HG03354 (cell line): ENCODE measurements at regions not wholly inside any gene's neighbourhood (a gene's known extent, or its start where the extent isn't known, plus 50 kb on each side); places are given as distances from the start of the nearest gene placed in this dataset.
"Not testable (repeated sequence)": the region's sequence is repeated elsewhere in the genome, so short reads cannot be mapped to it uniquely, and the experiment has no call there.

Experiments
- ATAC-seq: cut with Tn5 transposase; IDR thresholded peaks from one replicate; pipeline ENCODE4 v1.9.1; 2021; ENCODE audit warnings: mild to moderate bottlenecking; ENCODE audit not compliant: unreplicated experiment, poor library complexity, severe bottlenecking

DNA sequence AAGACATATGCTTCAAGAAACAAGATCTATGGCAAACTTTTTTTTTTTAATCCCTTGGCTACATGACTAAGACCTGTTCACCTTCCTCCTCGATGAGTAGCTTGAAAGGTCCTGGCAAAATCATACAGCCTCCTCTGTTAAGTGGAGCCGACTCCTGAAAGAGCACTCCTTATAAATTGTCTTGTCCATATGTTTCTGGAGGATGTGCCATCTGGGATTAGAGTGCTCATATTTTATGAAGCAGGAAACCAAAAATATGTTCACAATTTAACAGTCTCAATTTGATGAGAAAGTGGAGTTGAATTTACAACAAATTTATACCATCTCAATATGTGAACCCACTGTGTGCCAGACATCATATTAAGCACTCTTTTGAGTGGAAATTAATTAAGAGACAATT, 912.1 kb upstream of the FAT3 start:
- no peak for ATAC-seq

DNA sequence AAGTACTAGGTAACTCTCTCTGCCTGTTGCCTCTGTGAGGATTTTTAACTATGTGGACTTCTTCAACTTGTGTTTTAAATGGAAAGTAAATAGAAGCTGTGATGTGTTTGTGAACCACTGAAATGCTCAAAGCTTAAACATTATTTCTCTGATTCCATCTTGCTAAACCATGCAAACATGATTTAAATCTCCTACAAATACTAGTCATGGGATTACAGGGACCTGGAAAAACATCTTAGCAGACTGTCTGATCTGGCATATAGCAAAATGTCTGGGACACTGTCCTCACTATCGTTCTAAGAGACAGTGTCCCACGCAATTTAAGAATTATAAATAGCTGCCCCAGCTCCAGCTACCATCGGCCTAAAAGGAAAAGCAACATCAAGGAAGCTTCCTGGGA, 914.5 kb upstream of the FAT3 start:
- no peak for ATAC-seq

DNA sequence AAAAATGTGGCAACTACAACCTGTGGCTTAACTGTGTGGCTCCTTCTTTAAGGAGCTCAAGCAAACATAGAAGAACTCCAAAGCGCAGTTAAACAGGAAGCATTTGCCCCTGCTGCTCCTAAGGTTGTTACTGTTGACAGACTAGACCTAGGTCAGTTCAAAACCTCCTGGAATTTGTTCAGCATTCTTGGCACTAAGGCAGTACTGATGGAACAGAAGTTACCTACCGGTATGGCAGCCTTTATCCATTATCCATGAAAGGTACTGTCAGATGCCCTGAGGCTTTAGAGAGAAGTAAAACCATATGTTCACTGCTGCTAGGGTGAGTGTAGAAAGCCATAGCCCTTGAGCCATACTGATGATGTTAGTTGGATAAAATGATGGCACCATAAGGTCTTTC, 916.5 kb upstream of the FAT3 start:
- no peak for ATAC-seq

DNA sequence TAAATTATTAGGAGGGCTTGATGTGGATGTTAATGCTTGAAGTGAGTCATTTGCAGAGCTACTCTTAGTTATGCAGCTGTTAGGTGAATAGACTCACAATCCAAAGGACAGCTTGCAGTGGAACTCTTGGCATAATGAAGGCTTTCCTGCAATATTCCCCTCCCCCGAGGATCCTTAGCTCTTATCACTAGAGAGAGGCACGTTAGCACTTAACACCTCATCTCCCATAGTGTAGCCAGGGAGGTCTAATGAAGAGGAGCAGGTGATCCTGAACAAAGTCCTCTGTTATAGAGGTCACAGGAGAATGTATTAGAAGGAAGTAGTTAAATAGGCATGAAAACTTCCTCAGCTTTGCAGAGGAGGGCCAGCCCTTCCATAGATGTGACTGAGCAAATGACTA, 919.2 kb upstream of the FAT3 start:
- ATAC-seq = no peak

DNA sequence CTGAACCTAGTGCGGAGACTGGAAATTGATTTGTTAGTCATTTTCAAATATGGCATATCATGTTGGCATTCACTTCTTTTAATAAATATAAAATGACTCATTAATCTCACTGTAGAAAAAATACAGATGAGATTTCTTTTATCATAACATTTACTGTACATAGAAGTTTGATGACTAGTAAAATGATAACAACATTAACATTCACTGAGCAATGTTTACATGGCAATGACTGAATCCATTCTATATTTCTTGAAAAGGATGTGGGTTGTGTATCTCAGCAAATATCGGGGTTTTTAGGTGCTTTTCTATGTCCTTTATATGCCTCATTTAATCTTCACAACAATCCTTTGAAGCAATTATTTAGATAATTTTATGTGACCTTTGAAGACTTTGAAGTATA, 920.9 kb upstream of the FAT3 start:
- ATAC-seq = no peak

DNA sequence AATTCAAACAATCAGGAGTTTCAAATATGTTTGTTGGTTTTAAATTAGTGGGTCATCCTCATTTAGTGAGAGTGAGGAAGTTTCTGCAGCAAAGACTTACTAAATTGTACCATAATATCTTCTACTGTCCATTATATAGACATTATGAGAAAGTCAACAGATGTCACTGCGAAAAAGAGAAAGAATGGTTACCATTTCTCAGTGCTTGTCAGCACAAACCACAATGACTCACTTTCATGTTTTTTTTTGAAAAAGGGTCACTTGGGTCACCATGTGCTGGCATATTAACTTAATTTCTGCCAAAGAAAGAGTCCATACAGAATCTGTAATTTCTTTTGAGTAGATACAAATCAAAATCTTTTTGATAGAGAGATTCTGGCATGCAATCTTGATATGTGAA, 924.6 kb upstream of the FAT3 start:
- ATAC-seq = peak; percentile 63

DNA sequence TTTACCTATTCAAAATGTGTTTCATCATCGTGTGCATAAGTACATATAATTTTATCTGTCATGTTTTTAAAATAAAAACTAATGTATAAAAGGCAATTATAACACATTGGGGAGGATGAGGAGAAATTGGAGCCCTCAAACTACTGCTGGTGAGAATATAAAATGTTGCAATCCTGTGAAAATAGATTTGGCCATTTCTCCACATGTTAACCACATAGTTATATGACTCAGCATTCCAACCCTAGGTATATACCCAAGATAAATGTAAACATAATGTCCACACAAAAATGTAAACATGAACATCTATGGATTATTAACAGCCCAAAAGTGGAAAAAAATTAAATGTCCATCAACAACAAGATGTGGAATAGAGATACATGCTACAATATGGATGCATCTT, 928.0 kb upstream of the FAT3 start:
- ATAC-seq = no peak

DNA sequence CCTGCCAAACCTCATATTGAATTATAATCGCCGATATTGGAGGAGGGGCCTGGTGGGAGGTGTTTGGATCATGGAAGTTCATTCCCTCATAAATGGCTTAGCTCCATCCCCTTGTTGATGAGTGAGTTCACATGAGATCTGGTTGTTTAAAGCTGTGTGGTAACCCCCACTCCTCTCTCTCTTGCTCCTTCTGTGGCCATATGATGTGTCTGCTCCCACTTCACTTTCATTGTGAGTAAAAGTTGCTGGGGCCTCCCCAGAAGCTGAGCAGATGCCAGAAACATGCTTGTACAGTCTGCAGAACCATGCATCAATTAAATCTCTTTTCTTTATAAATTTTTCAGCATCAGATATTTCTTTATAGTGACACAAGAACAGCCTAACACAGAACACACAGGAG, 929.0 kb upstream of the FAT3 start:
- ATAC-seq = peak; percentile 55

DNA sequence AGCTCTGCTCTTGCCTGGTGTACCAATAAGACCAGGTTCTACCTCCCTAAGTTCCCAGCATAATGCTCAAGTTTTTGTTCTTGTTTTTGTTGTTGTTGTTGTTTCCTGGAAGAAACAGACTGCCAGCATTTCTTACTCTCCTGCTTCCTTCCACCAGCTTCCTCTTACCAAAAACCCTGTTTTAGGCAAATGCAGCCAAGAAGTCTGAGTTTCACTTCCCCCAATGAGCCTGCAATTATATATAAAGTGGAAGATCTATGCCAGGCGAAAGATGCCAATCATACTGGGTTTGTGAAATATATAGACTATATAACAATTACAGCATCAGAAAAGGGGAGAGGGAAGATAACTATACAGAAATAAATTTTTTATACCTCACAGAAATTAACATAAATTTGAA, 931.5 kb upstream of the FAT3 start:
- no peak for ATAC-seq

DNA sequence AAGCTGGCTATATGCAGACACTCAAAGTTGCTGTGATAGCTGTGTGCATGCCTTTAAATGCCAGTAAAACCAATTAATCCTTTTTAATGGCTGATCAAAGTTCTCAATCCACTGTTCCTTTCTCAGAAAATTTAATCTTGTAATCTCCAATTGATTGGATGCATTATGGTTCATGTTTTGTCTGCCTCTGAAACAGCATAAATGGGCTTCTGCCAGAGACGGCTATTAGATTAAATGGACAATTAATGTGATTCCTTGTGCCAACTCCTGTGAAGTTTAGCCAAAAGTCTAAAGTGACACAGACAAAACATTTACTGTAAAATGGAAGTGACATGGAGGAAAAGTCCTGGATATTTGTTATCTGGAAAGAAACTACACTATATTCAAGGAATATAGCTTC, 952.5 kb upstream of the FAT3 start:
- no peak for ATAC-seq

DNA sequence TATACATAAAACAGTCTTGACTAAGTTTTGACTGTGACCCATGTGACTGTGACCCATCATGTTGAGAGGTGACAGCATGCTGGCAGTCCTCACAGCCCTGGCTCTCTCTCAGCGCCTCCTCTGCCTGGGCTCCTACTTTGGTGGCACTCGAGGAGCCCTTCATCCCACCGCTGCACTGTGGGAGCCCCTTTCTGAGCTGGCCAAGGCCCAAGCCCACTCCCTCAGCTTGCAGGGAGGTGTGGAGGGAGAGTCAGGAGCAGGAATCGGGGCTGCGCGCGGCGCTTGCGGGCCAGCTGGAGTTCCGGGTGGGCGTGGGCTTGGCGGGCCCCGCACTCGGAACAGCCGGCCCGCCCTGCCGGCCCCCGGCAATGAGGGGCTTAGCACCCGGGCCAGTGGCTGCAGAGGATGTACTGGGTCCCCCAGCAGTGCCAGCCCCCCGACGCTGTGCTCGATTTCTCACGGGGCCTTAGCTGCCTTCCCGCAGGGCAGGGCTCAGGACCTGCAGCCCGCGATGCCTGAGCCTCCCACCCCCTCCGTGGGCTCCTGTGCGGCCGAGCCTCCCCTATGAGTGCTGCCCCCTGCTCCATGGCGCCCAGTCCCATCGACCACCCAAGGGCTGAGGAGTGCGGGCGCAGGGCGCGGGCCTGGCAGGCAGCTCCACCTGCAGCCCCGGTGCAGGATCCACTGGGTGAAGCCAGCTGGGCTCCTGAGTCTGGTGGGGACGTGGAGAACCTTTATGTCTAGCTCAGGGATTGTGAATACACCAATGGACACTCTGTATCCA, 955.9 kb upstream of the FAT3 start:
- not testable (repeated sequence) for ATAC-seq

DNA sequence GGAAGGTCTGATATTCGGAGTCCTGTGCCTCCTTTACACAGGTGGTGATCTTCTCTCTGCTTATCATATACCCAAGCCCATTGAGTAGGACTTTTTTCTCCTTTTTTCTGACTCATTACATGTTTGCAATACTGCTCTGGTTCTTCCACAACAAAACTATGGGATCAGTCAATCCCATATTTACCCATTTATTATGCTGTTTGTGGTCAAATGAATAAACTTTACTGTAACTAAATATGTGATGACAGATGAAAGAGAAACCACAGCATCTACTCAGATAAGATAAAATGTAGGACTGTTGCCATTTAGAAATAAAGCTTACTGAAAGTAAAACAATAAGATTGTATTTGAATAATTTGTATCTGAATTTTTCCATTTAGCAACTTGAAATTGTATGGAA, 958.7 kb upstream of the FAT3 start:
- no peak for ATAC-seq

DNA sequence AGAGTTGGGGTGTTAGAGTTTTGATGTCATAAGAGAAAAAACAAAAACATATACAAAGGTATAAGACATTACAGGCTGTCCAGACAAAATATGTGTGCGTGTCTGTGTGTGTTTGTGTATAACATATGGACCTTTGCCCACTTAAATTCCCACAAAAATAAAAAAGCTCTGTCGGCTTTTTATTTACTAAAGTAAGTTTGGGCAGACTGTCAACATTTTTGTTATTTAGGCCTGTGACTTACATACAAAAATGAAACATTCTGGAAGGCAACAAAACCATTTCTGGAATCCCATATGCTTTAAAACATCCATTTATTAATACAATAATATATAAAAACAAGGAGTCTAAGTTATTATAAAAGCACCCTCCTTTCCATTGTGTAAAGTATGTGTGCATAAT, 960.1 kb upstream of the FAT3 start:
- ATAC-seq = no peak

DNA sequence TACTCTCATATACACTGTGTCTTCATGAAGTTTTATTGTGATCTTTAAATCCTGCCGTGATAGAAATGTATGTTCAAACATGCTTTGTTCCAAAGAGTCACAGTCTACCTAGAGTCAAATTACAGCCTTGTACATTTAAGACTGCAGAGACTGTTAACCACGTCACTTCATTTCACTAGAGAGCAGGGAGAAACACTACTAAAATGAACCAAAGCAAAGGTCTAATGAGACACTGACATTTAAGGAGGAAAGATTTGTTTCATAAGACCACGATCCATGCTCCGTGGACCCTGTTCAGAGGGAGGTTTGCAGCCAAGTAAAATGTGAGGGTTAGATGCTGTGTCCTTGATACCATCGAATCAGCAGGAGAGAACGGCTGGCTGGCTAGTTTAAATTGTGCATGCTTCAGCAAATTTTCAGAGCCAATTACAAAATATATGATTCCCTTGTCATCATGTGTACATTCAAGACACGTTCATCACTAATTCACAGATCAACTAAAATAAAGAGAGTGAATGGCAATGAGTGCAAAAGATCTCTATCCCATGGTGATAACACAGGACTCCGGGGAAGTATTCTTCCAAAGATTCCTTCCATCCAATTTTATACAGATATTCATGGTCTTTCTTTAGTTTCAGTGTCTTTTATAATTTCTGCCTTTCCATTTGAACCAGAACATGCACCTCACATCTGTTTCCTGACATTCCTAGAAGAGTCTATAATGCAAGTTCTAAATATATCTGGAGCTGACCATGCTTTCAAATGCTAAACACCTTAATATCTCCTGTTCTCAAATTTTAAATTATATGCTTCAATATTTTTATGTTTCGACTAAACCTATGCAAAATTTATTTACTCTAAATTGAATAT, 960.9 kb upstream of the FAT3 start:
- ATAC-seq = no peak

DNA sequence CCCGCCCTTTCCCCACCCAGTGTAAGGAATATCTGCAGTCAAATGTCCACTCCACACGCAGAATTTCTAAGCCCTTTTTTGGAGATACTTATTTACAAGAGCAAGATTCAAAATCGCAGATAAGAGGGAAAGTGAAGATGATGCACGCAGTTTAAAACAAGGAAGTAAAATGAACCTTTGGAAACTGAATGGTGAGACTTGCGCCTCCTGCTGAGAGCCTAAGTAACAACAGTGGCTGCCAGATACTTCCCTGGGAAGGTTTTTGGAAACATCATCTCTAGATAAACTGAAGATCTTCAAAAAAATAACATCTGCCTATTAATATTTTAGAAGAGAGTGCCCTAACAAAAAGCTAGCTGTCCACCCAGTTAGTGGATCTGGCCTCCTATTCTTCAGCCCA, 963.1 kb upstream of the FAT3 start:
- no peak for ATAC-seq

DNA sequence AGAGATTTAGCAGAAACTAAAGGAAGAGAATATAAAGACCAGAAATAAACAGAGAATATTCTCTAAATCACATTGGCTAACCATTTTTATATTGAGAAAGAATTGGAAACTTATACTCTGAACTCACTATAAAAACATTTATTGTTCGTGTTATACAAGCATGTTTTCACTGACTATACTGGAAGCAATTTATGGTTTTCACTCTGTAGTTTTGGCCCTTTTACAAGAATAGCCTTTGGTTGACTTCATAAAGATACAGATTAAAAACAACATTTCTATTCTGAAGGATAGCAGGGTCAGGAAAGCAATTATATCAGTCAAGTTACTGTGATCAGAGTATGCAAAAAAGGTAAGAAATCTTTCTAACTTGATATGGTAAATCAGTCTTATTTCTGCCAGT, 965.7 kb upstream of the FAT3 start:
- ATAC-seq = no peak

DNA sequence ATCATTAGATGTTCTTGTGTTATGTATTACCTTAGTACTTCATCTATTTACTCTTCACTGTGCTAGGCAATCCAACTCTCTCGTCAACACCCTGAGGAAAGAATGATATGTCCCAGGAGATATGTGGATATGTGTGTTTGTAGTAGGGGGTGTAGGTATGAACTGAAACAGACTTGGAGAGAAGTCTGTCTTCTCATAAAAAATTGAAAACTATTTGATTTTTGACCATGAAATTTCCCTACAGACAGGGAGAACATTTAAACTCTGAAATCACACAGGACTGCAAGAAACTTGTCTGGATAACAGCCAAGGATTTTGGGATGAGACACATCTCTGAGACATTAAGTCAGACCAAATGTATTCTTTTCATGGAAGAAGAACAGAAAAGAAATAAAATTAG, 967.0 kb upstream of the FAT3 start:
- no peak for ATAC-seq

DNA sequence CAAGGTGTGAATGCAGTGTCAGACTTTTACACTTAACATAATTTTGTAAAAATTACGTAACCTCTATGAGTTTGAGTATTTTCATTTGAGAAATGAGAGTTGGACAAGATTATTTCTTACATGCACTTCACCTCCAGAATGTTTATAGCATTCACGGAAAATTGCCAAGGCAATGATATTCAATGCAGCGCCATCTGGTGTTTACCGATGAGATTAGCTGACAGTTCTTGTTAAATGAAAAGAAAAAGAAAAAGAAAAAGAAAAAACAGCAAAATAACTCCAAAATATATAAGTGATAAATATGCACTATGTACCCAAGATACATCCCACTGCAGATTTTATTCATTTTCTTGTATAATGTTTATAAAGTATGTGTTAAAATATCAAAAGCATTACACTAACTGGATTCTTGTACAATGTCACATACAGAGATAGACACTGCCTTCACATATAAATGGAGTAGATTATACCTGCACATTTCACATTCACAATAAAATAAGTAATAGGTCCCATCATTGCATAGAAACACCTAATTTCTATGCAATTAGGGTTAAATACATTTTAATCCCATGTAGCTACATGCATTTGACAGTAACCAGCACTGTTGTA, 976.3 kb upstream of the FAT3 start:
- no peak for ATAC-seq

DNA sequence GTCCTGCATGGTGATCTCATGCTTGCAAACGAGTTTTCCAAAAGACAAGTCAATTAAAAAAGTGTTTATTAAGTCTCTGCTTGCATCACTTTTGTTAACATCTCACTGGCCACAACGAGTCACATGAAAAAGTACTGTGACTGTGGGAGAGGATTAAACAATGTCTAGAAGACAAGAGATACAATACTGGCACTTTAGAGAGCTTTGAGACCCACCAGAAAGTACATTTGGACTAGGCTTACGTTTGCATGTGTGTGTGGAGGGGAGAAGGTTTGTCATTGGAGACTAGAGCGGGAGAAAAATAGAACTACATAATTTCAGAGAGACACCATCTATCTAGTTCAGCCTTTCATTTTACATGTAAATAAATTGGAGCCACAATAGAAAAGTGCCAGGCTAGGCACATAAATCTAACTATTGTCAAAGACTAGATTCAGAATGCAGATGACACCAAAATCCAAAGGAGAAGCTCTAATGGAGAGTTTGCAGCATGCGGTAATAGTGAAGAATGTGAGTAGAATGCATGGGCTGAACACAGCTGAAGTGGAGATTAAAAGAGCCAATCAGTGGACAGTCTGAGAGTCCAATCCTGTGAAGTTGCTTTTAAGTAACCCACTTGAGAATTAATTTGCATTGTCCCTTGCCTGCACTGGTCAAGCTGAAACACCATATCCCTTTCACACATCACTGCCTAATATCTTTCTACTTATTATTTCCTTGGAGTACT, 977.4 kb upstream of the FAT3 start:
- ATAC-seq = no peak

DNA sequence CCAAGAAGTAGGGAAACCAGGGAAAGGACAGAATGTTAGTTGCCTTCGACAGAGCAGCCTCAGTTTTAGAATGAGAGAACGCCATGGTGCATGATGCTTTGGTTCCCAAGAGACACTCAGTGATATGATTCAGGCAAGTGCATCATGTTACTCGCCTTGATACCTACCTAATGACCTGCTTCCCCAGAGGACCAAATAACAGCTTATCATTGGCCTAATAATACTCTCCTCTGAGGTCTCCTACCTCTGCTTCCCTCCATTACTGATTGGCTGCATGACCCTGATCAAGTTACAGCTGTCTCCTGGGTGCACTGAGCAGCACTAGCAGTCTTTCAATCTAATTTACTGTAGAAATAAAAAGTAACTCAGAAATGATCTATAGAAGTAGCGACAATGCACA, 979.7 kb upstream of the FAT3 start:
- no peak for ATAC-seq
